Mesodermal cell (in vitro differentiated cells): ENCODE measurements at regions not wholly inside any gene's neighbourhood (a gene's known extent, or its start where the extent isn't known, plus 50 kb on each side); places are given as distances from the start of the nearest gene placed in this dataset.

Experiments used
- H3K27ac ChIP-seq: 2 replicates; pipeline ENCODE4 v1.7.0; 2013; ENCODE audit warnings: mild to moderate bottlenecking, low read depth, low read length, moderate library complexity; ENCODE audit not compliant: severe bottlenecking
- H3K36me3 ChIP-seq: 2 replicates; pipeline ENCODE4 v1.7.1; 2013; ENCODE audit warnings: mild to moderate bottlenecking, low read length, moderate library complexity; ENCODE audit not compliant: control insufficient read depth, insufficient read depth
- H3K4me1 ChIP-seq: one replicate; pipeline ENCODE4 v1.7.1; 2013; ENCODE audit warnings: mild to moderate bottlenecking, low read length; ENCODE audit not compliant: insufficient read depth, control insufficient read depth, poor library complexity, severe bottlenecking
- H3K4me3 ChIP-seq: 2 replicates; pipeline ENCODE4 v1.7.0; 2013; ENCODE audit warnings: low read length, control low read depth, mild to moderate bottlenecking; ENCODE audit not compliant: insufficient read depth, poor library complexity, severe bottlenecking; ENCODE audit errors: extremely low read depth
- H3K9me3 ChIP-seq: 2 replicates; pipeline ENCODE4 v1.7.1; 2013; ENCODE audit warnings: mild to moderate bottlenecking, low read length, moderate library complexity; ENCODE audit not compliant: control insufficient read depth
- WGBS, 2 experiments: methylation state at CpG; one replicate each; pipeline ENCODE4 v1.1.5; 2013; ENCODE audit warnings: missing lambda C conversion rate in 2 of 2; ENCODE audit not compliant: insufficient coverage in 2 of 2; 5-methylcytosine and 5-hydroxymethylcytosine counted together

- no peak overlapping the region for H3K4me3 ChIP-seq
- 80 to 100% methylated on average over 1 of the region's 1 CpG for WGBS, 2 experiments
- H3K4me1 ChIP-seq = no peaks in the 10 kb centered on the region
- no peak overlapping the region for H3K27ac ChIP-seq
- no peaks in the 10 kb centered on the region for H3K9me3 ChIP-seq
- H3K36me3 ChIP-seq = no peaks in the 10 kb centered on the region
Observed at GRCh38 chr11:31910950-31911576, 99.9 kb upstream of the PAX6 start.

- H3K36me3 ChIP-seq = no peaks in the 10 kb centered on the region
- H3K4me1 ChIP-seq = no peaks in the 10 kb centered on the region
- 91 to 94% methylated on average over 9 to 12 of the region's 14 CpGs for WGBS, 2 experiments
- no peak overlapping the region for H3K27ac ChIP-seq
- no peaks in the 10 kb centered on the region for H3K9me3 ChIP-seq
- no peak overlapping the region for H3K4me3 ChIP-seq
Observed at GRCh38 chr11:31903225-31904074, 92.3 kb upstream of the PAX6 start.

GRCh38 chr11:31902706-31903105 lies 91.6 kb upstream of the PAX6 start:
- H3K4me3 ChIP-seq = no peak overlapping the region
- 87% methylated on average over 3 of the region's 5 CpGs; no CpG with 5 or more reads in 1 of the 2 experiments for WGBS, 2 experiments
- no peaks in the 10 kb centered on the region for H3K9me3 ChIP-seq
- no peak overlapping the region for H3K27ac ChIP-seq
- H3K36me3 ChIP-seq = no peaks in the 10 kb centered on the region
- H3K4me1 ChIP-seq = no peaks in the 10 kb centered on the region

DNA sequence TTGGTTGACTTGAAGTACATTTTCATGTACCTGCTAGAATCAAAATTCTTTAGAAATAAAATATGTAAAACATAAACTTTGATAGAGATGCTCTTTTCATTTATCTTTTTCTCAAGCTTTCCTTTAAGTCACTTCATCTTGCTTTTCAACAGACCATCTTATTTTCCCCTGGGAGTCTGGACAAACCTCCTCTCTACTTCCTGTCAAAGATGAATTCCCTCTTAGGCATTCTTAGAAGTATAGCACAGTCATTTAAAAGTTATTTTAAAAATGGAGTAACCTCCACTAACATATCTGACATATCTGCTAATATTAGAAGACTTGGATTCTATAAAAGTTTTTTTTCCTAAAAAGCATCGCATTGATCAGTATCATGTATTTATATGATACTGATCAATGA lies 84.8 kb upstream of the PAX6 start:
- Histone ChIP-seq H3K4me3 (no peak overlapping the region), H3K27ac (no peak overlapping the region), H3K4me1 (peaks cover 5% of the 10 kb centered on the region), H3K9me3 (no peaks in the 10 kb centered on the region), H3K36me3 (no peaks in the 10 kb centered on the region)
- WGBS, 2 experiments = no CpG with 5 or more reads among the region's 1 CpG

DNA sequence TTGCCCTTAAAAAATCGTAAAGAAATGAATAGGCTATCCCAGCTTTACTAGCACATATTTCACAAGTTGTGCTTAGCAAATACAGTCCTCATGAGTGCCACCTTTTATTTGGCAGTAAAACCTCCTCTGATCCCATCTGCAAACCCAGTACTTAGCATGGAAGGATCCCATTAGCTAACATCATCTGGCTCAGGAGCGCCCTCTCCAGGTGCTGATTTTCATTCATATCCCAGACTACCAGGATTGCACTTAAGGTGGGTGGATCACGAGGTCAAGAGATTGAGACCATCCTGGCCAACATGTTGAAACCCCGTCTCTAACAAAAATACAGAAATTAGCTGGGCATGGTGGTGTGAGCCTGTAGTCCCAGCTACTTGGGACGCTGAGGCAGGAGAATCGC lies 76.1 kb upstream of the PAX6 start:
- Histone ChIP-seq H3K4me3 (no peak overlapping the region), H3K27ac (no peak overlapping the region), H3K36me3 (no peaks in the 10 kb centered on the region), H3K9me3 (no peaks in the 10 kb centered on the region), H3K4me1 (peaks cover 22% of the 10 kb centered on the region)
- 84 to 85% methylated on average over 4 to 6 of the region's 6 CpGs for WGBS, 2 experiments

DNA sequence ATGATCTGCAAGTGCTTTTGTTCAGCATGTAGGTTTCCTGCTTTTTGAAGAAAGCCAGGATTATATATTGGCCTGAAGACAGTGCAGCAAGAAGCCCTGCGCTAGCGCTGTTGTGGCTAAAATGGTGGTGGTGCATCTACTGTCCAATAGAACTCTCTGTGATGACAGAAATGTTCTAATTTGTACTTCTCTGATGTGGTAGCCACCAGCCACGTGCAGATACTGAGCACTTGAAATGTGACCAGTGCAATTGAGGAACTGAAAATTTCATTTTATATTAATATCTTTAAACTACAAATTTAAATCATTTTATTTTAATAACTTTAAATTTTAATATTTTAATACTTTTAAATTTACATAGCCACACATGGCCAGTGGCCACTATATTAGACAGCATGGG lies 73.0 kb upstream of the PAX6 start:
- Histone ChIP-seq H3K9me3 (no peaks in the 10 kb centered on the region), H3K4me3 (no peak overlapping the region), H3K27ac (no peak overlapping the region), H3K4me1 (peaks cover 26% of the 10 kb centered on the region), H3K36me3 (no peaks in the 10 kb centered on the region)
- 100% methylated on average over 2 of the region's 3 CpGs for WGBS, 2 experiments

GRCh38 chr11:31883435-31883834 lies 72.3 kb upstream of the PAX6 start:
- no peak overlapping the region for H3K4me3 ChIP-seq
- WGBS, 2 experiments = 67 to 100% methylated on average over 1 of the region's 3 CpGs

DNA sequence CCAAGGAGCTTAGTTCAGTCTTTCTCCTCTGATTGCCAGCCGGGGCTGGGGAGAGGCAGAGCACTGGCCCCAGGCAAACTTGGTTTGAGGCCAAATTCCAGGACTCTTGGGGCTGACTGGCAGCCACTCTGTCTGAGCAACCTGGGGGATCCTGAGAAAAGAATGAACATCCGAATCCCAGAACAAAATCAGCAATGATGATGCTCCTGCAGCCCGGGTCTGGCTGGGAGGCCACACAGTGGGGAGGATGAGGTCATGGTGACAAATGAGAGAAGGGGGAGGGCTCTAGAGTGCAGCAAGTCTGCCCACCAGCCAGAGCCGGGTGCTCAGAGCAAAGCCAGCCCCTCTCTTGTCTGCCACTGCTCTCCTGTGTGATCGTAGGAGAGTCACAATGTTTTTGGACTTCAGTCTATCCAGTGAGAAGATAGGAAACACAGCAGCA lies 71.8 kb upstream of the PAX6 start:
- Histone ChIP-seq H3K4me1 (peaks cover 26% of the 10 kb centered on the region), H3K4me3 (no peak overlapping the region), H3K9me3 (no peaks in the 10 kb centered on the region), H3K36me3 (no peaks in the 10 kb centered on the region), H3K27ac (peak overlapping the region; percentile 57)
- 21 to 28% methylated on average over 3 to 5 of the region's 5 CpGs for WGBS, 2 experiments

More at GRCh38 chr11:31883435-31883834, 72.3 kb upstream of the PAX6 start:
- H3K36me3 ChIP-seq = no peaks in the 10 kb centered on the region
- no peak overlapping the region for H3K27ac ChIP-seq
- peaks cover 26% of the 10 kb centered on the region for H3K4me1 ChIP-seq
- H3K9me3 ChIP-seq = no peaks in the 10 kb centered on the region

GRCh38 chr11:31881825-31882224 lies 70.7 kb upstream of the PAX6 start:
- Histone ChIP-seq H3K27ac (no peak overlapping the region), H3K4me1 (peaks cover 26% of the 10 kb centered on the region), H3K9me3 (no peaks in the 10 kb centered on the region), H3K36me3 (no peaks in the 10 kb centered on the region), H3K4me3 (no peak overlapping the region)
- 80 to 100% methylated on average over 1 of the region's 2 CpGs for WGBS, 2 experiments

GRCh38 chr11:31879681-31880080 lies 68.6 kb upstream of the PAX6 start:
- Histone ChIP-seq H3K27ac (no peak overlapping the region), H3K4me1 (peaks cover 40% of the 10 kb centered on the region), H3K9me3 (no peaks in the 10 kb centered on the region), H3K36me3 (no peaks in the 10 kb centered on the region), H3K4me3 (no peak overlapping the region)
- 92 to 100% methylated on average over 1 of the region's 2 CpGs for WGBS, 2 experiments

GRCh38 chr11:31877863-31878262 lies 66.7 kb upstream of the PAX6 start:
- H3K4me1 ChIP-seq = peaks cover 31% of the 10 kb centered on the region
- no peaks in the 10 kb centered on the region for H3K9me3 ChIP-seq
- H3K4me3 ChIP-seq = no peak overlapping the region
- no peaks in the 10 kb centered on the region for H3K36me3 ChIP-seq
- no CpG with 5 or more reads among the region's 3 CpGs for WGBS, 2 experiments
- H3K27ac ChIP-seq = no peak overlapping the region
